ENCODE measurements at regions not wholly inside any gene's neighbourhood (a gene's known extent, or its start where the extent isn't known, plus 50 kb on each side); places are given as distances from the start of the nearest gene placed in this dataset.

GRCh38 chr12:24293549-24293948, 344.1 kb upstream of the SOX5 start:
- TF ChIP-seq POLR2A (IDR thresholded peaks at IDR 0.05; ENCODE audit: insufficient read depth in 1 of 2, low read depth in 2 of 2, low read length in 2 of 2) (no peak), RXRA (CRISPR knock-in tag; IDR thresholded peaks at IDR 0.05) (no peak)
- TF ChIP-seq, protein P1, sequence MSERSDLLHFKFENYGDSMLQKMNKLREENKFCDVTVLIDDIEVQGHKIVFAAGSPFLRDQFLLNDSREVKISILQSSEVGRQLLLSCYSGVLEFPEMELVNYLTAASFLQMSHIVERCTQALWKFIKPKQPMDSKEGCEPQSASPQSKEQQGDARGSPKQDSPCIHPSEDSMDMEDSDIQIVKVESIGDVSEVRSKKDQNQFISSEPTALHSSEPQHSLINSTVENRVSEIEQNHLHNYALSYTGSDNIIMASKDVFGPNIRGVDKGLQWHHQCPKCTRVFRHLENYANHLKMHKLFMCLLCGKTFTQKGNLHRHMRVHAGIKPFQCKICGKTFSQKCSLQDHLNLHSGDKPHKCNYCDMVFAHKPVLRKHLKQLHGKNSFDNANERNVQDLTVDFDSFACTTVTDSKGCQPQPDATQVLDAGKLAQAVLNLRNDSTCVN (CRISPR knock-in tag; IDR thresholded peaks at IDR 0.05; ENCODE audit: borderline replicate concordance), result no peak

All from HepG2 (cell line).